Skeletal muscle cell (primary cell): ENCODE measurements at regions not wholly inside any gene's neighbourhood (a gene's known extent, or its start where the extent isn't known, plus 50 kb on each side); places are given as distances from the start of the nearest gene placed in this dataset.

Experiments used
- DNase-seq: peaks from one replicate; pipeline ENCODE4 v3.0.0-alpha.2; 2010; ENCODE audit warnings: low read depth
- H3K4me3 ChIP-seq: 2 replicates; pipeline ENCODE4 v1.5.1; 2011; ENCODE audit warnings: low read depth, mild to moderate bottlenecking, control low read depth, low read length, moderate library complexity

GRCh38 chr12:46461907-46462640 is 89.5 kb upstream of the SLC38A2 start:
- DNase-seq = no peak
- H3K4me3 ChIP-seq = no peak overlapping the region

DNA sequence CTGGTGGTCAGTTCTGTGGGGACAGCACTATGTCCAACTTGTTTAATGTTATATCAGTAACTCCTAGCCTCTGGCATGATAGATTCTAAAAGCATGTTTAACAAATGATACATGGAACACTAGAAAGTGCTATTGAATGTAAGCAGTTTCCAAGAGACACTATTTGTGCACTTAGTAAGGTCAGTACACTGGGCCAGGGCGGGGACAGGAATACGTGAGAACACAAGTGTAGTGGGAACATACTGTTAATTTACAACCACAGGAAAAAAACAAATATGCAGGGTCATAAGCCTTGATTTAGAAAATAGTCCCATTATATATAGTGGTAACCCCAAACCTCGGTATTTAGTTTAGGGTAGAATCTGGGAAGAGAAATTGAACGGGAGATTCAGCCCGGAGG is 88.9 kb upstream of the SLC38A2 start:
- no peak overlapping the region for H3K4me3 ChIP-seq
- no peak for DNase-seq

- no peak for DNase-seq
- no peak overlapping the region for H3K4me3 ChIP-seq
Measured at GRCh38 chr12:46460682-46461210, 88.2 kb upstream of the SLC38A2 start.

GRCh38 chr12:46459861-46460545 is 87.4 kb upstream of the SLC38A2 start:
- no peak for DNase-seq
- H3K4me3 ChIP-seq = no peak overlapping the region

DNA sequence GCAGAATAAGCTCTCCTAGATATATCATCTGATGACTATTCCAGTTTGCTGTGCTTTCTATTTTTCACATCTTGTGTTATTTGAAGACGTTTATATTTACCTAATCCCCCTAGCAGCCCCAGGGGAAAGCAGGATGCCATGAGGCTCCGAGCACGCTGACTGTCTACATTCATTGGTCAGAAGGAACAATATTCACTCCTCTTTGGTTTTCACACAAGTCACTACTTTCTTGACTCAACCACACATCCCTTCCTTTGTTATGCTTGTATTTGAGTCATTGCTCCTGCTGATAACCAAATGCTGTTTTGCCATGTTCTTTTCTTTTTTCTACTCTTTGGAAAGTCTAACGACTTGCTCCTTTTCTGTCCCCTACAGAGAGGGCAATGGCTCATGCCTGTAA is 86.5 kb upstream of the SLC38A2 start:
- no peak overlapping the region for H3K4me3 ChIP-seq
- DNase-seq = peak; percentile 78

DNA sequence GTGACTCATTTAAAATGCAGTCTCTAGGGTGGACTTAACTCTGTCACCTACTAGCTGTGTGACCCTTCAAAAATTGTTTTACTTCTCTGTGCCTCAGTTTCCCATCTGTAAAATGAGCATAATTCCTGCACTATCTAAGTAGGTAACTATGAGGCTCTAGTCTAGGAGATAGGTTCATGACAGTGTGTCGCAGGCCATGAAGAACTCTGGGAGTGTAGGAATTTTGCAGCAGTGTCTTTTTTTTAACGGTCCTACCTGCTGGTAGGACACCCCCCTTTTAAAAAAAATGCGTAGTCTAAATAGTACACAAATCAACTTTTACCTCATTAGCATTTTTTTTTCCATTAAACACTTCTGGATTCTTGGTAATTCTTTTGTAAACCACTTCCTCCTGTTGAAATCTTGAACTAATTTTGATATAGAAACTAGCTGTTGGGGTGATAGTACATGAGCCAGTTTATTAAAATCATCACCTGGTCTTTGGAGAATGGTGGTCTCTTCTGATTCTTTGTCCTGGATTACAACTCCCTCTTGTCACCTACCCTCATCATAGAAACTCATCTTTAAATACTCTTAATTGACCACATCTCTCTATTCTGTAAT is 86.0 kb upstream of the SLC38A2 start:
- no peak for DNase-seq

DNA sequence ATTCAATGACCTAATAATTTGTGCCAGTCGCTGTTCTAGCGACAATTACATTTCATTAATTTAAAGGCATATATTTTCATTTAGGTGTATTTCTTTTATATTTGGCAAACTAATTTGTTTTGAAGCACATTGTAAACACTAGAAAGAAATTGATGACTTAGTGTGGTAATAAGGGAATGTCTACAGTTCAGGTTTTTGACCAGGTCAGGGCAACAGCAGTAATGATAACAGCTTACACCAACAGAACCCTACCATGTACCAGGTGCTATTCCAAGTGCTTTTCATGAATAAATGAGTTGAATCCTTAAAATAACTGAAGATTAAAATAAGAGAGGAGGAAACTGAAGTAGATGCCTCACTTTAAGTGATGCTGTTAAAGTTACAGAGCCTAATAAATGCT is 85.4 kb upstream of the SLC38A2 start:
- H3K4me3 ChIP-seq = no peak overlapping the region

More for the DNA sequence above, 86.0 kb upstream of the SLC38A2 start:
- no peak overlapping the region for H3K4me3 ChIP-seq

DNA sequence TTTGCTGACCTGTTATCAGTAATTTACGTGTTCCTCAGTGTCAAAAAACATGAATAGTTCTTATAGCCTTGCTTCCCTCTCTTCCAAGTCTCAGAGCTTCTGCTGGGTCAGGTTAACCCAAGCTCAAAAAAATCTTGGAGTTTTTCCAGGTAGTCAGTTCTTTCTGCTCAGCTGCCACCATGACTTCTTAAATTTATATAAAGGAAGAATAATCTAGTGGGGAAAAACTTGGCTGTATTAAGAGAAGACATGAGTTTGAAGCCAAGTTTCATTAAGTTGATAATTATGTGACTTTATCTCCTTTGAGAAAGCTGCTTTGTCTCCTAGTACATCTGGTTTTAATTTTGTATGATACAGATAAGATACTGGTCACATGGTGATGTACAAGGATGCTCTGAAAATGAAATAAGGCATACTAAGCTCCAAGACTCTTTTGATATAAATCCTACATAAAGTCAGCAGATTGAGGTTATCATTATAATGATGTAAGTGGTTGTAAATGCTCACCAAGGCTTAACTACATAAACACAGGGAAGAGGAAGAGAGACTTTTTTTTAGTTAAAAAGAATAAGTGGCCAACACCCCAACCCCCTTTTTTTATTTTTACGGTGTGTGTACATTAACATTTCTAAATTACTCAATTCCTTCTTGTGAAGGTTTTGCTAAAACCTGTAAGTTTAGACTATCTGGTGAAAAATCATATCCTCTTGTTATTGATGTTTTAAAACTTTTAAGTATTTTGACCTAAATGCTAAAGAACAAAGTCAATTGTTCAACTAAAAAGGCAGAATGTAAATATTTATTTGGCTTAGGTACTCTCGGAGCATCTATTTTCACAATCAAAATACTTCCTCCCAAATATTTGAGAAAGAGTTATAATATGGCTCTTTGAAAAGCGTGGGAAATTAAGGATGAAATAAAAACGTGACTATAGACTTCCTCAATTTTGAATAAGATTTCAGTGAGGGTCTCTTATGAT is 84.1 kb upstream of the SLC38A2 start:
- DNase-seq = no peak
- no peak overlapping the region for H3K4me3 ChIP-seq

More for the DNA sequence above, 85.4 kb upstream of the SLC38A2 start:
- no peak for DNase-seq

DNA sequence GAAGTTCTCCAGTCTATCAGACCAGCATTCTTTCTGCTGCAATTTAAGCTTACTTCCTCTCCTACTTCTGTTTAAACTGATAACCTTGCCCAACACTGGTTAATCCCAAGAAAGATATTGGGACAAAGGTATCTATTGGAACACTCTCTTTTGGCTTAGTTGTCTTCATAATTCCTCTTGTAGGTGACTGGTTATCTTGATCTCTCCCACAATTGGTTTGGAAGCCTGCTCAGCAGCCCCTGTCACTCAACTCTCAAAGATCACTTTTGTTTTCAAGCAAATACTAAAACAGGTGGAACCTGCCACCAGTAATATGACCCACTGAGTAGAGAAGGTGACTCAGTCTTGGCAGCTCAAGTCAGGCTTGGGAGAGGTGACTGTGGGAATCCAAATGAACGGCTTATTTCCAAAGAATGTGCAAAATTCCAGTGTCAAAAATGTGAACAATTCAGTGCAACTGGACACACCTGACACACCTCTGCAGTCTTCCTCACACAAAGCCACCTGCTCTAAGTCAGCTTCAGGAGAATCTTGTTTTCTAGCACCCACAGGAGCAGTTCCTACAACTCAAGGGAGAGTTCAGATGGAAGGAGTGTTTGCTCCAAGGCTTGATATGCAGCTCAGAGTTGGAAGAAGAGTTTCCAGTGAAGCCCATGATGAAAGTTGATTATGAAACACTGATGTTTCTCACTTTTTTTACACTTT is 83.2 kb upstream of the SLC38A2 start:
- no peak overlapping the region for H3K4me3 ChIP-seq
- no peak for DNase-seq

- no peak for DNase-seq
- no peak overlapping the region for H3K4me3 ChIP-seq
Measured at GRCh38 chr12:46454981-46455380, 82.4 kb upstream of the SLC38A2 start.

- H3K4me3 ChIP-seq = no peak overlapping the region
- DNase-seq = no peak
Measured at GRCh38 chr12:46453428-46453827, 80.9 kb upstream of the SLC38A2 start.

- no peak overlapping the region for H3K4me3 ChIP-seq
- no peak for DNase-seq
Measured at GRCh38 chr12:46452776-46453175, 80.2 kb upstream of the SLC38A2 start.

GRCh38 chr12:46452061-46452615 is 79.6 kb upstream of the SLC38A2 start:
- H3K4me3 ChIP-seq = no peak overlapping the region
- DNase-seq = no peak

DNA sequence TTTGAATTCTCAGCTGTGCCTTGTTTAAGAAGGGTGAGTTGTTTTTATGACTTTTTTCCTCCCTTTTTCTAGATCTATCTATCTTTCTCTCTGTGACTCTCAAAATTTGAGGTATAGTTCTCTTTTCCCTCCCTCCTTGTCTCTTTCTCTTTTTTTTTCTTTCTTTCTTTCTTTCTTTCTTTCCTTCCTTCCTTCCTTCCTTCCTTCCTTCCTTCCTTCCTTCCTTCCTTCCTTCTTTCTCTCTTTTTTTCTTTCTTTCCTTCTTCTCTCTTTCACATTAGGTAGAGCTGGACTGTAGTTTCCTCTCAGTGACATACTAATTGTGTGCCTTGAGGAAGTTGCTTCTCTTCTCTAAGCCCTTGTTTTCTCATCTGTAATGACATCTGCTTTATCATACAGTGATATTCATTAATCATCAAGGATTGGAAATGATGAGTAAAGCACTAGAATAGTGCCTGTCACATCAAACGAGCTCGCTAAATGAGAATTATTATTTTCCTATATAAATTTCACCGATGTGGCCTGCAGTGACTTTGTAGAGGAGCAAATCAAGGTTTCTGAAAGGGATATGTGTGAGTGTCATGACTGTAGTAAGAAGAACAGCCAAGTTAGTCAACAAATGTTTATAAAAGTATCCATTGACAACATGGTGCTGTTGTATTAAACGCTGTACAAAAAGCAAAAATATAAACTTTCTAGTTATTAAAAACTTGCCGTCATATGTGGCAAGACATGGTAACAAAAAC is 78.9 kb upstream of the SLC38A2 start:
- no peak for DNase-seq
- H3K4me3 ChIP-seq = no peak overlapping the region

GRCh38 chr12:46450279-46450748 is 77.7 kb upstream of the SLC38A2 start:
- no peak for DNase-seq

DNA sequence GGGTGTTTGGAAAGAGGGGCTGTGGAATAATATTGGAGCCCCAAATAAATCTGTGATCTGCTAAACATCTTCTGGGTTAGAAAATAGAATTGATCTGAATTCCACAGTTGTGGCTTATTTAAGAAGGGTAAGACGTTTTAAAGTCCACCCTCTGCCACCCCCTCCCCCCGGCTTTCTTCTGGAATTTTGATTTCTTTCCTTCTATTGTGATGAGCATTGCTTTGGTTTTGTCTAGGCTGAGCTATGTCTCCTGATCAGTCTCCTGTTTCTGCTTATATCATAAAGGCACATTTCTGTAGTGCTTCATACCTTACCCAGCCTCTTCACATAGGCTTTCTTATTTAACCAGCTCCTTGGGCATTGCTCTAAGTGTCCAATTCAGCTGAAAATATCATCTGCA is 77.3 kb upstream of the SLC38A2 start:
- DNase-seq = no peak
- no peak overlapping the region for H3K4me3 ChIP-seq

More at GRCh38 chr12:46450279-46450748, 77.7 kb upstream of the SLC38A2 start:
- no peak overlapping the region for H3K4me3 ChIP-seq

DNA sequence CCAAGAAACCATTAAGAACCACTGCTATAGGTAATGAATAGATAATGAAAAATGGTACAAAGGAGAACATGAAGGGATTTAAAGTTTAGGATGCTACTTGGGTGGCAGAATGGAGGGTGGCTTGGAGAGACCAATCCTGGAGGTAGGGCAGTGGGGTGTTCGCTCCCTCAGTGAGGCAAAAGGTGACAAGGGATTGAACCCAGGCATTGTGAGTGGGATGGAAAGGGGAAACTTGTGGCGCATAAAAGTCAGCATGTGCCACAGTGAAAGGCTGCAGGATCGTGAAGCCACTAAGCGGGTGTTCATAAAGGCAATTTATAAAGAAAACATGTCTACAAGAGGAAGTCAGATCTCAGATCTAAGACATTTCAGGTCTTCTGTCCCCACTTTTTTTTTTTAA is 76.7 kb upstream of the SLC38A2 start:
- DNase-seq = no peak
- no peak overlapping the region for H3K4me3 ChIP-seq

DNA sequence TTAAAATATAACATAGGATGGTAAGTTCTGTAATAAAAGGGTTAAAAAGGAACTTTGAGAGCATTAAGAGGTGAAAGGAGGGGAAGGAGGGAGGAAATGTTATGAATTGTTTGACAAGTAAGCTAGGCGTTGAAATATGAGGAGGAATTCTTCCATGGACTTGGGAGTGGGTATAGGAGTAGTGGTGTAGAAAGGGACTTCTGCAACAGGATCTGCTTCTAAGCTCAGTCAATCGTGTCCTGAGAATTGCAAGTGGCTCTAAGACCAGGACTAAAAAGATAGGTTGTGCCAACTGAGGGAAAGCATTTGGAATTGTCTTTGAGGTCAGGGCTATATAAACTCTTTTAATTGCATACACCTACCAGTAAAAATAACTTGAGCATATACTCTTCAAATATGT is 74.1 kb upstream of the SLC38A2 start:
- no peak for DNase-seq

More for the DNA sequence above, 74.1 kb upstream of the SLC38A2 start:
- H3K4me3 ChIP-seq = no peak overlapping the region
